ENCODE measurements at regions not wholly inside any gene's neighbourhood (a gene's known extent, or its start where the extent isn't known, plus 50 kb on each side); places are given as distances from the start of the nearest gene placed in this dataset.

GRCh38 chr5:165786073-165786472, 2280.7 kb downstream of the MAT2B start:
- no peak for TF ChIP-seq CTCF (IDR thresholded peaks at IDR 0.05)
- peaks cover 0 to 9% of the 10 kb centered on the region in 2 donors for H3K9me3 ChIP-seq
- no peaks in the 10 kb centered on the region for H3K4me1 ChIP-seq
- DNase-seq (ENCODE audit: low spot score) = no peak
- H3K27me3 ChIP-seq = no peaks in the 10 kb centered on the region
- no peaks in the 10 kb centered on the region for H3K36me3 ChIP-seq
- H3K4me3 ChIP-seq = no peak overlapping the region
- H3K27ac ChIP-seq = no peak overlapping the region

GRCh38 chr5:165795073-165795472, 2289.7 kb downstream of the MAT2B start:
- peaks cover 0 to 13% of the 10 kb centered on the region in 2 donors for H3K9me3 ChIP-seq
- no peak overlapping the region for H3K4me3 ChIP-seq
- no peak overlapping the region for H3K27ac ChIP-seq
- no peaks in the 10 kb centered on the region for H3K36me3 ChIP-seq
- no peaks in the 10 kb centered on the region for H3K27me3 ChIP-seq
- no peaks in the 10 kb centered on the region for H3K4me1 ChIP-seq
- DNase-seq (ENCODE audit: low spot score) = no peak
- TF ChIP-seq CTCF (IDR thresholded peaks at IDR 0.05) = no peak

- peak in 1 of 2 donors; percentile 10 for TF ChIP-seq CTCF (IDR thresholded peaks at IDR 0.05)
Measured at GRCh38 chr5:165805756-165806155, 2300.3 kb downstream of the MAT2B start.

GRCh38 chr5:165808335-165808734, 2302.9 kb downstream of the MAT2B start:
- Histone ChIP-seq H3K27ac (no peak overlapping the region), H3K27me3 (no peaks in the 10 kb centered on the region), H3K4me1 (no peaks in the 10 kb centered on the region), H3K4me3 (no peak overlapping the region), H3K9me3 (no peaks in the 10 kb centered on the region), H3K36me3 (no peaks in the 10 kb centered on the region)
- no peak for DNase-seq (ENCODE audit: low spot score)
- no peak for TF ChIP-seq CTCF (IDR thresholded peaks at IDR 0.05)

More at GRCh38 chr5:165805756-165806155, 2300.3 kb downstream of the MAT2B start:
- Histone ChIP-seq H3K27ac (no peak overlapping the region), H3K36me3 (no peaks in the 10 kb centered on the region), H3K4me3 (no peak overlapping the region), H3K27me3 (no peaks in the 10 kb centered on the region), H3K9me3 (no peaks in the 10 kb centered on the region), H3K4me1 (no peaks in the 10 kb centered on the region)
- DNase-seq (ENCODE audit: low spot score) = no peak

- no peak overlapping the region for H3K27ac ChIP-seq
- DNase-seq (ENCODE audit: low spot score) = no peak
- no peak overlapping the region for H3K4me3 ChIP-seq
- H3K27me3 ChIP-seq = no peaks in the 10 kb centered on the region
- H3K9me3 ChIP-seq = no peaks in the 10 kb centered on the region
- H3K36me3 ChIP-seq = no peaks in the 10 kb centered on the region
- H3K4me1 ChIP-seq = no peaks in the 10 kb centered on the region
- TF ChIP-seq CTCF (IDR thresholded peaks at IDR 0.05) = no peak
Measured at GRCh38 chr5:165809914-165810313, 2304.5 kb downstream of the MAT2B start.

GRCh38 chr5:165829504-165829903, 2324.1 kb downstream of the MAT2B start:
- Histone ChIP-seq H3K27me3 (no peaks in the 10 kb centered on the region), H3K9me3 (no peaks in the 10 kb centered on the region), H3K36me3 (no peaks in the 10 kb centered on the region), H3K4me3 (no peak overlapping the region), H3K27ac (no peak overlapping the region), H3K4me1 (no peaks in the 10 kb centered on the region)
- no peak for TF ChIP-seq CTCF (IDR thresholded peaks at IDR 0.05)
- no peak for DNase-seq (ENCODE audit: low spot score)
